ENCODE measurements at regions not wholly inside any gene's neighbourhood (a gene's known extent, or its start where the extent isn't known, plus 50 kb on each side); places are given as distances from the start of the nearest gene placed in this dataset.

- DNase-seq (ENCODE audit: low read depth in 2 of 2) = no peak
These were observed 109.6 kb upstream of the ACSL4 start for GRCh38 chrX:109842611-109843010.

- DNase-seq (ENCODE audit: low read depth in 2 of 2) = no peak
These were observed 111.1 kb upstream of the ACSL4 start for GRCh38 chrX:109843963-109844751.

- no peak for DNase-seq (ENCODE audit: low read depth in 2 of 2)
These were observed 111.9 kb upstream of the ACSL4 start for GRCh38 chrX:109844986-109845385.

DNA sequence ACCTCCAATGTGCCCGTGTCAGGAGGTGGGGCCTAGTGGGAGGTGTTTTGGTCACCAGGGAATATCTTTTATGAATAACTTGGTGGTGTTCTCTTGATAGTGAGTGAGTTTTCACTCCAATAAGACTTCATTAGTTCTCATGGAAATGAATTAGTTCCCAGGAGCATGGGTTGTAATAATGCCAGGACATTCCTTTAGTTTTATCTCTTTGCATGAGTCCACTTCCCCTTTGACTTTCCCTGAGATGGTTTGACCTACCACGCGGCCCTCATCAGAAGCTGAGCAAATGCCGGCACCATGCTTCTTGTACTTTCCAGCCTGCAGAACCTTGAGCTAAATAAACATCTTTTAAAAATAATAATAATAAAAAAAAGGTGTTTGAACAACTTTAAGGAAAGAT, 112.9 kb upstream of the ACSL4 start:
- DNase-seq (ENCODE audit: low read depth in 2 of 2) = no peak

DNA sequence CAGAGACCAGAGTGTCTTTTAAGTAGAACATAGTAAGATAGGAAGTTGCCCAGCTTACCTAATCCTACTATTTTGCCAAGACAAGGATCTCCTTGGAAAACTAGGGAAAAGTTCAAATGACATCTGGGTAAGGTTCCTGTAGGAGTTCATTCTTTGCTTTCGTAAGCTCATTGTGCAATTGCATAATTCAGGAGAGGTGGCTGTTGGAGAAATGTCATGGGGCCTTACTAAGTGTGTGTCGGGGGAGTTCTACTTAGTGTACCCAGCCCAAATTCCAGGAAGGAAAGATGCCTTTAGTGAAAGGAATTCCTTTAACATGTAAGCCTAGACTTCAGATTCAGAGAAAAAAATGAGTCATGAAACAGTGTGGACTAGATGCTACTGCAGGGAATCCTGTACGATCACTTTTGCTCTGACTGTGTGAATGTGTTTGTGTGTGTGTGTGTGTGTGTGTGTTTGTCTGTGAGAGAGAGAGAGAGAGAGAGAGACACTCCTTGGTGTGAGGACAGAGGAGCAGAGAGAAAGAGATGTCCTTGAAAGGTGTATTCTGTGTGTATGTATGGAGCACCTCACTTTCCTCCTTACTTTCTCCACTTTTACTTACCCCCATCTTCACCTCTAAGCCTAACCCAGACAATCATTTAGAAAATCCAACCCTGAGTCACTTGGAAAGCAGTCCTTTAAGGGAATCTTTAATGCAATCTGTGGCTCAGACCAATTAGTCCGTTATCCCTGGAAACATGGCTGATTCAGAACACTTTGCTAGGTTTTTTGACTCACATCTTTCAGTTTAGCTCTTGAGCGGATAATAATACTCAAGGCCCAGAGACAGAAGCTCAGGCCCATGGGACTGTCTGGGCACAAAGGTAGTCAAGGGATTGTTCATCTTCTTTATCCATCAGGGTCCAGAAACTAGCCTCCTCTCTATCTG, 114.5 kb upstream of the ACSL4 start:
- no peak for DNase-seq (ENCODE audit: low read depth in 2 of 2)

GRCh38 chrX:109848461-109849050, 115.5 kb upstream of the ACSL4 start:
- no peak for DNase-seq (ENCODE audit: low read depth in 2 of 2)

DNA sequence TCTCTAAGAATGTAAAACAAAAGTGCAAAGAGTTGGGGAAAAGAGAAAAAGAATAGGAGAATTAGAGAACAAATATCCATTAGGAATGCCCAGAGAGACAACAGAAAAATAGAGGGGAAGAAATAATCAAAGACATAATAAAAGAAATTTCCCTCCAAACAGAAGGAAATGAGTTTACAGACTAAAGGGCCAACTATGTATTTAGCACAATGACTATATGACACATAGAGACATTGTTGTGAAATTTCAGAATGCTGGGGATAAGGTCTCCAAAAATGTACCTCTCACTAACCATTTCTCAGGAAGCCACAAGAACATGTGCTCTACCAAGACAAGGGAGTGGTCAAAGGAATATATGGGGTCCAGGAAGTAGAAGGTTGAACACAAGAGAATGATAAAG, 121.0 kb upstream of the ACSL4 start:
- no peak for DNase-seq (ENCODE audit: low read depth in 2 of 2)

DNA sequence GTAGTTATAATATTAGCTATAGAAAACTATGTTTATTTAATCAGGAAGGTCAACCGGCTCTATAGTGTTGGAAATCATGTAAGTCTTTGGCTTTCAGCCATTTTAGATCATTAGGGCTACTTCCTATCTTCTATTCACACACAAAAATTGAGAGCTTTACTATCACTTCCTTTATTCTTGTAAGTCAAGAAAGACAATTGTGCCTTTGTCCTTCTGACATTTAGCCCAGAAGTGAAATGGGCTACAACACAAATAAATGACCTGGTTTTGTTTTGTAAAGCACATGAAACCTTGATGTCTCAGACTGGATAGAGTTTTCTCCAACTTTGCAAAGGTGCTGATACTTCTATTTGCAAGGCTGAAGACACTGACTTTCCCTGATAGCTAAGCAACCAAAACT, 122.4 kb upstream of the ACSL4 start:
- no peak for DNase-seq (ENCODE audit: low read depth in 2 of 2)

GRCh38 chrX:109856974-109857373, 123.9 kb upstream of the ACSL4 start:
- DNase-seq (ENCODE audit: low read depth in 2 of 2) = no peak

DNA sequence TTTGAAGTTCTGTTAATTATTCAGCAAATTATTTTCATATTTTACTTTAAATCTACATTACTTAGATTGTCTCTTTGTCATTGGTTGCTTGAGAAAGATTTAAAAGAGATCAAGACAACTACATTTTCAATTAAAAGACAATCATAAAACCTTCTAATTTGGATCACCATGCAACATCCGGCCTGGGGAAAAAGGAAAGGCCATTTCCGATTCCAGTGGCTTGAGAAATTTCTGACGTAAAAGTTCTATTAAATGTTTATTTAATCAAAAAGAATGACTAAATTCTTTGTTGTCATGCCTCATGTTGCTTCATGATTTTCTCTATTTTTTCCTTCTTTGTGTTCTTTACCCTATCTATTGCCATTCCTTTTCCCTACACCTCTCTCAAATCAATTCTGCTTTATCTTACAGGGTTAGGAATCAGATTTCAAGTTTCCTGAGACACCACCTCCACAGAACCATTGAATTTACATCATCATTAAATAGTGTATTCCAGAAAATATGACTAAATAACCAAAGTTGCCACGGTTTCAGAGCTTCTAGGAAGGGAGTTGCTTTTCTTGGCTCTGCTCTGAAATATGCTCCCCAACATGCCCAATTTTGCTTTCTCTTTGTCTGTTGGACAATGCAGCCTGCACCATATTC, 124.6 kb upstream of the ACSL4 start:
- no peak for DNase-seq (ENCODE audit: low read depth in 2 of 2)

- DNase-seq (ENCODE audit: low read depth in 2 of 2) = no peak
These were observed 125.7 kb upstream of the ACSL4 start for GRCh38 chrX:109858602-109859341.

DNA sequence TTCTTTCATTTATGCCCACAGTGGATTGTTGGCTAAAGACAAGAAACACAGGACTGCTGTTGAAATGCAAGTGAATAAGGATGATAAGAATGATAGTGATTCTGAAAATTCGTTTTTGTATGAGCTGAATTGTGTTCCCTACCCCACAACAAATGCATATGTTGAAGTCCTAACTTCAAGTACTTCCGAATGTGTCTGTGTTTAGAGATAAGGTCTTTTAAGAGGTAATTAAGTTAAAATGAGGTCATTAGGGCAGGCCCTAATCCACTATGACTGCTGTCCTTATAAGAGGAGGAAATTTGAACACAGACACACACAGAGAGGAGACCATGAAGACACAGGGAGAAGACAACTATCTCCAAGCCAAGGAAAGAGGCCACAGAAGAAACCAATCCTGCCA, 126.6 kb upstream of the ACSL4 start:
- no peak for DNase-seq (ENCODE audit: low read depth in 2 of 2)

- no peak for DNase-seq (ENCODE audit: low read depth in 2 of 2)
These were observed 129.4 kb upstream of the ACSL4 start for GRCh38 chrX:109862433-109862832.

DNA sequence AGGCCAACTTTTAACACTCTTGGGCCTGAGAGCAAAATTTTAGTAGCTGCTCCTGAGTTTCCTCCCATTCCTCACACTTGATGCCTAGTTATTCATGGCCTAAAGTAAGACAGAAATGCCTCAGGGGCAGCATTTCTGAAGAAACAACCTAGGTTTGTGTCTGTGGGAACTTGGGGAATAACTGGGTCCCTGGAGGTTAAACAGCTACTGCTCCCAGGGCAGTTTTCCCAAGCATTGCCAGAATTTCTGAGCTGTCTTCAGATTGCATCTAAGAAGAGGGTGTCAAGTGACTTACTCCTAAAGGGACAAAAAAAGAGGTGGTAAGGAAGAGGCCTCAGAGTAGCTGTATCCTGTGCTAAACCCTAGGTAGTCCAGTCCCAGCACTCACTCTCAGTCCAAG, 130.8 kb upstream of the ACSL4 start:
- DNase-seq (ENCODE audit: low read depth in 2 of 2) = no peak

DNA sequence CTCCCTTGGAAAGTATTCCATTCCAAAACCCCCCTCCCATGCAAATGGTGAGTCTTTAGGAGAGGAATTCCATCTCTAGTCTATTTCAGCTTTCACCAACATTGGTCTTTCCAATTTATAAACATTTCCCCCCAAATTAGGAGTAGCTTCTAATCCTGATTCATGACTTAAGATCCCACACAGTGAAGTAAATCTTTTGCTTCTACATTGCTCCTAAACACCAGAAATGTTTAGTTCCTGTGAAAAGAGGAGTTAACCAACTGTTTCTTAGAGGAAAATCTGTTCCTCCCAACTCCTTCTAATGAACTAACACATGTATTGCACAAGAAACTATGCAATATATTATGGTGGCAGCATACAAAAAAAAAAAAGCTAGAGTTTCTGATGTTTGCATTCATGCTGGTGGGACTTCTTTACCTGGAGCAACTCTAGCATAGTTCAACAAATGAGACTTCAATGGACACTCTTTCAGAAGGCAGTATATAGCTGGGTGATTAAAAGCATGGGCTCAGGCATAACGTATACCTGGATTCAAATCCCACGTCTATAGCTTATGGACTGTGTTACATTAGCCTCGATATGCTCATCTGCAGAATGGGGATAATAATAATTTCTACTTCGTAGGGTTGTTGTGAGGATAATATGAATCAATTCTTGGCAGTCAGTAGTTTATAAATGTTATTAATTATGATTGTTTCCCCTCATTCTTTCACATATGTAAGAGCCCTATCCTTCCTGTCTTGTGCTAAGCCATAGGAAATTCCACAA, 131.6 kb upstream of the TMEM164 start:
- DNase-seq (ENCODE audit: low read depth in 2 of 2) = no peak

GRCh38 chrX:109872021-109872732, 130.7 kb upstream of the TMEM164 start:
- DNase-seq (ENCODE audit: low read depth in 2 of 2) = no peak

GRCh38 chrX:109873574-109873973, 129.3 kb upstream of the TMEM164 start:
- no peak for DNase-seq (ENCODE audit: low read depth in 2 of 2)

DNA sequence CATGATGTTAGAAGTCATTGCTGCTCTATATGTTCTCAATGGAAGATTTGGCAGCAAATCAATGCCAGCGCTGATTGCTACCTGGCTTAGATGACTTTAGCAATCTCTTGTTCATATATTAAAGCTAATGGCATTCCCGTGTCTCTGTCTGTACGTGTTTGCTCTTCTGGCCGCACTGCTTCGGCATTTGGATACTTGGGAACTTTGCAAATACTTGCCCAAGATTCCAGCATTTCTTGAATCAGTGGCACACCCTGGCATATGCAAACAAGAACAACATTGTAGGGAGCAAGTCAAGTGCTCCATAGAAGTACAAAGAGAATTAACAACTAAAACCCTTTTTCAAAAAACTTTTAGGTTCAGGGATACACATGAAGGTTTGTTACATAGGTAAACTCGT, 128.9 kb upstream of the TMEM164 start:
- no peak for DNase-seq (ENCODE audit: low read depth in 2 of 2)

DNA sequence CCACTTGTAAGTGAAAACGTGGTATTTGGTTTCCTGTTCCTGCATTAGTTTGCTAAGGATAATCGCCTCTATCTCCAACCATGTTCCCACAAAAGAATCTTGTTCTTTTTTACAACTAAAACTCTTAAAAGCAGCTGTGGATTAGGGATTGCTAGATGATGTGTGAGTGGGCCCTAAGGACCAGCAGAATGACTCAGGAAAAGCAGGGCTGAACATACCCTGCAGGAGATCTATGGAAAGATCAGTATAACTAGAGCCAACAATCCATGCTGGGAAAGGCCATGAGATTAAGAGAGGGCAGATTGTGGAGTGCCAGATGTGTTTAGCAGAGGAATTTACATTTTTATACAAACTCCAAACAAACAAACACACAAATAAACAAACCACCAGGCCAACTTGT, 128.4 kb upstream of the TMEM164 start:
- DNase-seq (ENCODE audit: low read depth in 2 of 2) = no peak

- no peak for DNase-seq (ENCODE audit: low read depth in 2 of 2)
These were observed 127.1 kb upstream of the TMEM164 start for GRCh38 chrX:109875831-109876230.

Data from stimulated activated CD4-positive, alpha-beta T cell treated with anti-CD3 and anti-CD28 coated beads, Interleukin-1b, Interleukin-23, amount 100 ng/mL, for 1 hour (primary cell).